ENCODE measurements at regions not wholly inside any gene's neighbourhood (a gene's known extent, or its start where the extent isn't known, plus 50 kb on each side); places are given as distances from the start of the nearest gene placed in this dataset.

DNA sequence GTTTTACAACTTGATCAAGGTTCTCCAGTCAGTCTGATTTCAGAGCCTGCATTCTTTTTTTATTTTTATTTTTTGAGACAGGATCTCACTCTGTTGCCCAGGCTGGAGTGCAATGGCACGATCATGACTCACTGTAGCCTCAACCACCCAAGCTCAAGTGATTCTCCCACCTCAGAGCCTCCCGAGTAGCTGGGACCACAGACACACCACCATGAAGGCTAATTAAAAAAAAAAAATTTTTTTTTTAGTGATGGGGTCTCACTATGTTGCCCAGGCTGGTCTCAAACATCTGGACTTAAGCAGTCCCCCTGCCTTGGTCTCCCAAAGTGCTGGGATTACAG is 117.2 kb upstream of the NAV2 start:
- no peak for DNase-seq

DNA sequence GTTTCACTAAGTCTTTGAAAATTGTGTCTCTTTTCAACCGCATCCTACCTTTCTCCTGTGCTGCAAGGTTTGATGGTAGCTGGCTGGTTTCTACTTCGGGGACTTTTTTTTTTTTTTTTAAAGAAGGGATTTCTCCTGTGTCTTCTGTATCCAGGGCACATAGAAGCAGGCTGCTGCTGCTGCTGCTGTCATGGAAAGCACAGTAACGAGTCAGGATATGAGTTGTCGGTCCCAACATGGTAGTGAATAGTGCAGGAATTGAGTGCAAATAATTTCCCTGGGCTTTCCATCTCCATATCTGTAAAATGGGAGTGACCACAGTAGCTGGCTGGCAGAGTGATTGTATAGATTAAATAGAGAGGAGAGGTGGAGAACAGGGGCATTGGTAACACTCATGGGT is 118.3 kb upstream of the NAV2 start:
- DNase-seq: no peak

DNA sequence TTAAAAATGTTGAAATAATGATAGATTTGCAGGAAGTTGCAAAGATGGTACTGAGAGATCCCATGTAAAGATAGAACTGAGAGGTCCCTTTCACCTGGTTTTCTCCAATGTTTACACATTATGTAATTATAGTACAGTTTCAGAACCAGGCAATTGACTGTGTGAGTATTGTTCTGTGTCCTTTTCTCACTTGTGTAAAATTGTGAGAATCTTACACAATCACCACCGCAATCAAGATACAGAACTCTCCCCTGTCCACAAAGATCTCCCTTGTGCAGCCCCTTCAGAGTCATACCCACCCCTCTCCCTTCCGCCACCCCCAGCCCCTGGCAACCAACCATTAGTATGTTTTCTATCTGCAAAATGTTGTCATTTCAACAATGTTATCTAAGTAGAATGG is 119.8 kb upstream of the NAV2 start:
- DNase-seq: no peak

DNA sequence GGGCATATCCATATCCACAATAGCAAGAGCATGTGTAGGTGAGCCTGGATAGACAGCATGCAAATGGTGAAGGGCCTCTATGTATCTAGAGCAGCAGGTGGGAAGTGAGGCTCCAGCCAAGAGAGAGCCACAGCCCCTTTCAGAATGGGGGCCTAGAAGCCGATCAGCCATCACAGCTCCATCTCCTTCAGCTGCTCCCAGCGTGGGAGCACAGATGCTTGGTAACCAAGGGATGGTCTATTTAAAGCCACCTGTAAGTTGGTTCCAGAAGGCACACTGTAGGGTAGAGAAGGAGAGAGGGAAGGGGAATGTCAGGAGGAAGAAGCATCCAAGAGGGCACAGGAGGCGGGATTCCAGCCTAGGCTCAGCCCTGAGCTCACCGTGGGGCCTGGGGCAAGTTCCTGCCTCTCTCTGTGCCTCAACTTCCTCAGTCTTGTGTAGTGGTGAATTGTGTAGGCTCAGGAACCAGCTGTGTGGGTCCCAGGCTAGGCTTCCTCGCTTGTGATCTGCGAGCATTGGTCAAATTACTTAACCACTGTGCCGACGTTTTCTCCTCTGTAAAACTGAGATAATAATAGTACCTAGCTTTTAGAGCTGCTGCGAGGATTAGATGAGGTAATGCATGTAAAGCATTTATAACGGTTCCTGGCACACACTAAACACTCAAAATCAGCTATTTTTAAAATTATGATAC is 122.9 kb upstream of the NAV2 start:
- no peak for DNase-seq

- DNase-seq: no peak
Measured at GRCh38 chr11:19587979-19588378, 124.7 kb upstream of the NAV2 start.

- DNase-seq: no peak
Measured at GRCh38 chr11:19580646-19581045, 132.0 kb upstream of the NAV2 start.

DNA sequence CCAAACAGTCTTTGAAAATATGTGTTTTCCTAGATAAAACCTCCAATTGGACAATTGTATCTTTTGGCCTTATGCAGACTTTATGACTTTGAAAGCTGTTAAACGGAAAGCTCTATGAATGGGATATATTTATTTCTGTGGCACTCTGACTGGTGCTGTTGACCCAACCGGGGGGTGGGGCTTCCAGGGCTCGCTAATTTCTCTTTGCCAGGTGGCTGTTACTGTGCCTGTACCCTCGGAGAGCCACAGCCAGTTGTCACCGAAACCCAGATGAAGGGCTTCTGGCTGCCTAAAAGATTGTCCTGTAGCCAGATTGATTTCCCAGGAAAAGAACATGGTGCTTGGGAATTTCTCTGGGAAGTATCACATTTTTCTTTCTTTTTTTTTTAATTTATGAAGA is 132.7 kb upstream of the NAV2 start:
- DNase-seq: no peak

DNA sequence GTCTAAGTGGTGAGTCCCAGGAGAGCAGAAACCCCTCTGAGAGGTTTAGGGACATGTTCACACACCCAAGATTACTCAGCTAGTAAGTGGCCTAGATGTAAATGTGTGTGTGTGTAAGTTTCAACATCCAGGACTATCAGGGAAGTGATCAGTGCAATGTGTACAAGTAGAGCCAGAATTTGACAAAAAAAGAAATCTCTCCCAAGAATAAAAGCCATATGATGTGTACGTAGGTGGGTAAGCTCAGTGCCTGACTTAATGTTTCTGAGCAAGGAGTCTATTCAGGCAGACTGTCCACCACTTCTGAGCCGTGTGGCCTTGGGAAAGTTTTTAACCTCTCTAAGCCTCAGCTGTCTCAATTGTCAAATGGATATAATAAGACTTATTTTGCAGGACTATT is 133.8 kb upstream of the NAV2 start:
- no peak for DNase-seq

DNA sequence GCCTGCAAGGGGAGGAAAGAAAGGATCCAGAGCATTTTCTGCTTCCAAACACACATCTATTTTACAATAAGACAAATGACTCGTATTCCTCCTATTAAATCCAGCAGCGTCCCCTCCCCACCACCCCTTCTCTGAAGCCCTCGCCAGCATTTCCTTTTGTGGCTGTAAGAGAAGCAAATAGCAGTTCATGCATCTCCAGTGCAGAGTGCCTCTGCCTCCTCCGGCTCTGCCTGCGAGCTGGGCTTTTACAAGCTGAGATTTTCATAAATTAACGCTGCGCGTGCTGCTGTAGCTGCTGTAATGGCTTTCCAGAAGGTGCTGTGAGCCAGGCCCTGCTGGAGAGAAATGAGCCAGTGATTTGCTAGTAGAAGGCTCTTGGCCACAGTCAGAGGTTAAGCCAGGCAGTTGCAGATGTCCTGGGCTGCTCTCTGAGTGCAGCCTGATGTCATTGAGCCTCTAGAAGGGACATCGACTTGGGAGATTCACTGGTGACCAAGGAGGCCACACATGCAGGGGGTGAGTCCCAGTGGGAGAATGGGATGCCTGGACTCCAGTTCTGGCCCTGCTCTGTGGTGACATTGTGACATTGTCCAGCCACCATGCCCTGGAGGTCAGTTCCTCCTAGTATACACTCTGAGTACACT is 134.5 kb upstream of the NAV2 start:
- DNase-seq: no peak

- DNase-seq: no peak
Measured at GRCh38 chr11:19577391-19577975, 135.2 kb upstream of the NAV2 start.

DNA sequence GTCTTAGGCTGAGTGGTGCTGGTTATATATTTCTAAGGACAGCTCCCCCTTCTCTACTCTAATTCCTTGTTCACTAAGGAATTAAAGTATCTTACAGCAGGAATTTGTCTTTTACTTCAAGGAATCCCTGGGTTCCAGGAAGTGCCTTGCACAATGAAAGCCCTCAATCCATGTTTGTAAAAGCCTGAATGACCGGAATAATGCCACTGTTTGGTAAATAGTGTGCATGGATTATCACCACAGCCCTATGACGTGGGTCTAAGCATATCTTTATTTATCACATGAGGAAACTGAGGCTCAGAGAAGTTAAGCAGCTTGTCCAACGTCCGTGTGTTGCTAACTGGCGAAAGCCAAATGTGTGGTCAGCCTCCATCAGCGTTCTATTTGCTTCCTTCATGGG is 135.7 kb upstream of the NAV2 start:
- DNase-seq: no peak

DNA sequence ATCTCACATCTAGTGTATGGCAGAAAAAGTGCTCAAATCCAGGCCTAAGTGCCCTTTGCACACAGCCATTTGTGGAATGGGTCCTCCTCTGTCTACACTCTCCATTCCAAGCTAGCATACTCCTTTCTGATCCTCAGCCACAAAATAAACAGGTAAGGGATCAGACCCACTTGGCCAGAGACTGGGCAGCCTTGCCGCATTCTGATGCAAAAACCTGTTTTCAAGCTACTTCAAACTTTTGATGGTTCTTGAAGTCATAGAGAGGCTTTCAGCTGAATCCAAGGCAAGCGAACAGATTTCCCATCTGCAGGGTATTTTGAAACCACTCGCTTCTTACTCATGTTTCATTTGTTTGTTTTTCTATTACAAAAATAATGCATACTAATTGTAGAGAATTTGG is 136.6 kb upstream of the NAV2 start:
- no peak for DNase-seq

- no peak for DNase-seq
Measured at GRCh38 chr11:19574916-19575315, 137.7 kb upstream of the NAV2 start.

GRCh38 chr11:19573666-19574065 is 139.0 kb upstream of the NAV2 start:
- DNase-seq: no peak

DNA sequence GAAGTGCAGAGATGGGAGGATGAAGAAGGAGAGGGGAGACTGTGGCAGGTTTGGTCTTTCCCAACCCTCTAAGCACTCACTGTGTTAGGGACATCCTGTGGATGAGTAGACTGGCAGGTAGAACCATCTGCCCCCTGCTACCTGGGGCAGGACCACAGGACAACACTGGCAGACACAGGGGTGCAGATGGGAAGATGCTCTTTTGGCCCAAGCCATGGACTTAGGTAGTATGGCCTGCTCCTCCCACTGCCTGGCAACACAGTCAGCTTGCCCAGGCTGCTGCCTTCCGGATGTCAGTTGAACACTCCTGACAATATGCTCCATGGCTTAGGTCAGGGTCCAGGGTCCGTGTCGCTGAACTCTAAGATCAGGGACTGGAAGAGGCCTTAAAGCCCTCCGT is 140.7 kb upstream of the NAV2 start:
- no peak for DNase-seq

GRCh38 chr11:19570889-19571288 is 141.7 kb upstream of the NAV2 start:
- DNase-seq: no peak

- DNase-seq: no peak
Measured at GRCh38 chr11:19567996-19568395, 144.6 kb upstream of the NAV2 start.

- no peak for DNase-seq
Measured at GRCh38 chr11:19566583-19567379, 145.9 kb upstream of the NAV2 start.

GRCh38 chr11:19565639-19566038 is 147.0 kb upstream of the NAV2 start:
- no peak for DNase-seq

- no peak for DNase-seq
Measured at GRCh38 chr11:19562156-19562555, 150.5 kb upstream of the NAV2 start.

DNA sequence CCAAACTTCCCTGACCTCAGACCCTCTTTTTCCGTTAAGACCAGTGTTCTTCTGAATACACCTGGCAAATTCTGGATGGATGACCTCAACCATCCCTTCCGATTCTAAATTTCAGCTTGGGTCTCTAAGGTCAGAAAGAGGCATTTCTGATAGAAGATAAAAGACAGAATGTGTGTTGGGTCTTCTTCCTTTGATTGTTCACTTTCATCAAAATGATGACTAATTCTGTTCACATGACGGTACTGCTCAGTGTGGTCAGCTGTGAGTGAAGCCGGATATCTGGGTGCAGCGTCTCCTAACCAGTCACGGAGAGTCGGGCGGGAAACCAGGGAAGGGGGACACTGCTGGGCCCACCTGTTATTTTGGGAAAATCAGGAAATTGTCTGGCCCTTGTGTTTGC is 151.6 kb upstream of the NAV2 start:
- no peak for DNase-seq

DNA sequence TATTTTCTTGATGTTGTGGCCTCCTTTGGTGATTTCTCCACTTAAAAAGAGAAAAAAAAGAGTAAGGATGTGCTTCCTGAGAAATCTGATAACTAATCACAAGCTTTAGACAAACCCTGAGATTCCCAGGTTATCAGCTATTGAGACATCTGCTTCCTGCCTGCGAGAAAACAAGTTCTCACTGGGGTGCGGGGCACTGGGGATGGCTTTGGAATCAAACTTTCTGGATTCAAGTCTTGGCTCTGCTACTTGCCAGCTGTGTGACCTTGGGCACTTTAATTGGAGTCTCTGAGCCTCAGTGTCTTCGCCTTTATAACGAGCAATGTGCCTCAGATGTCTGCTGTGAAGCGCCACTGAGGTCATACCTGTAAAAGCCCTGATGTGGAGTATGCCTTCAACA is 152.5 kb upstream of the NAV2 start:
- DNase-seq: no peak

GRCh38 chr11:19559746-19560145 is 152.9 kb upstream of the NAV2 start:
- DNase-seq: no peak

Data from activated effector memory CD4-positive, alpha-beta T cell treated with Interleukin-2 at 50 U/mL for 16 hours (primary cell).